ENCODE measurements at regions not wholly inside any gene's neighbourhood (a gene's known extent, or its start where the extent isn't known, plus 50 kb on each side); places are given as distances from the start of the nearest gene placed in this dataset.

- TF ChIP-seq CTCF (IDR thresholded peaks at IDR 0.05): no peak
- no peak for TF ChIP-seq EZH2 (IDR thresholded peaks at IDR 0.05; ENCODE audit: borderline replicate concordance, insufficient read depth, low read depth, low read length, poor library complexity, severe bottlenecking)
These were observed 55.2 kb upstream of the ZNF746 start for GRCh38 chr7:149552799-149553198.
